Cardiac fibroblast (primary cell): ENCODE measurements at regions not wholly inside any gene's neighbourhood (a gene's known extent, or its start where the extent isn't known, plus 50 kb on each side); places are given as distances from the start of the nearest gene placed in this dataset.

ENCODE experiments used
- DNase-seq, 2 donors: peaks; one replicate each; pipeline versions ENCODE4 v3.0.0 to v3.0.0-alpha.2; 2010; ENCODE audit warnings: low read depth in 2 of 2
- H3K4me3 ChIP-seq, 2 donors: replicated peaks in 1 of 2; 1 replicate in 1 of 2; 2 replicates in 1 of 2; pipeline ENCODE4 v1.5.1; 2011; ENCODE audit warnings: low read depth in 2 of 2, low read length in 2 of 2, mild to moderate bottlenecking in 2 of 2, moderate library complexity in 1 of 2
- TF ChIP-seq, protein P1 (sequence below): IDR thresholded peaks from one replicate; pipeline ENCODE4 v1.5.1; 2011; ENCODE audit warnings: low read depth, mild to moderate bottlenecking, low read length, inconsistent platforms

- TF ChIP-seq, protein P1, sequence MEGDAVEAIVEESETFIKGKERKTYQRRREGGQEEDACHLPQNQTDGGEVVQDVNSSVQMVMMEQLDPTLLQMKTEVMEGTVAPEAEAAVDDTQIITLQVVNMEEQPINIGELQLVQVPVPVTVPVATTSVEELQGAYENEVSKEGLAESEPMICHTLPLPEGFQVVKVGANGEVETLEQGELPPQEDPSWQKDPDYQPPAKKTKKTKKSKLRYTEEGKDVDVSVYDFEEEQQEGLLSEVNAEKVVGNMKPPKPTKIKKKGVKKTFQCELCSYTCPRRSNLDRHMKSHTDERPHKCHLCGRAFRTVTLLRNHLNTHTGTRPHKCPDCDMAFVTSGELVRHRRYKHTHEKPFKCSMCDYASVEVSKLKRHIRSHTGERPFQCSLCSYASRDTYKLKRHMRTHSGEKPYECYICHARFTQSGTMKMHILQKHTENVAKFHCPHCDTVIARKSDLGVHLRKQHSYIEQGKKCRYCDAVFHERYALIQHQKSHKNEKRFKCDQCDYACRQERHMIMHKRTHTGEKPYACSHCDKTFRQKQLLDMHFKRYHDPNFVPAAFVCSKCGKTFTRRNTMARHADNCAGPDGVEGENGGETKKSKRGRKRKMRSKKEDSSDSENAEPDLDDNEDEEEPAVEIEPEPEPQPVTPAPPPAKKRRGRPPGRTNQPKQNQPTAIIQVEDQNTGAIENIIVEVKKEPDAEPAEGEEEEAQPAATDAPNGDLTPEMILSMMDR, result no peak
- H3K4me3 ChIP-seq, result no peak overlapping the region
- peak in 1 of 2 donors; percentile 18 for DNase-seq
Measured at GRCh38 chr13:107574517-107575210, 640.7 kb downstream of the LIG4 start.

DNA sequence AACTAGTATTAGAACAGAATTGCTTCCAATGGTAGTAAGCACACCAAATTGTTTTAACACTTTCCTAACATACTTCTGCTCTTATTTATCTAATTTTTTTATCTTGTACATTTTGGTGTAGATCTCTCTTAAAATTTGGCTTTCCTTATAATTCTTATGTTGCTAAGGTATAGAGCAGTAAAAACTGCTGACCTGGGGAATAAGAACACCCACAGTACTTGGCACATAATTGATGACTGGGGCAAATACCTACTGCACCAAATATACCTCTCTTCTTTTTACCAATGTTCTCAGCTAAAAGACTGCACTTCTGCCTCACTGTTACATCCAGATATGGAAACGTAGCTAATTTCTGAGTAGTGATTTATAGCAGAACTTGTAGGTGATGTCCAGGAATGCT, 642.2 kb downstream of the LIG4 start:
- H3K4me3 ChIP-seq, result no peak overlapping the region
- TF ChIP-seq, protein P1, result no peak
- DNase-seq, result no peak

GRCh38 chr13:107572156-107572555, 643.2 kb downstream of the LIG4 start:
- DNase-seq, result no peak
- H3K4me3 ChIP-seq, result no peak overlapping the region
- TF ChIP-seq, protein P1, result no peak

GRCh38 chr13:107568181-107568580, 647.2 kb downstream of the LIG4 start:
- DNase-seq, result no peak
- TF ChIP-seq, protein P1, result no peak
- no peak overlapping the region for H3K4me3 ChIP-seq

GRCh38 chr13:107563099-107563925, 652.0 kb downstream of the LIG4 start:
- H3K4me3 ChIP-seq, result no peak overlapping the region
- peak in 1 of 2 donors; percentile 10 for DNase-seq
- TF ChIP-seq, protein P1, result no peak

DNA sequence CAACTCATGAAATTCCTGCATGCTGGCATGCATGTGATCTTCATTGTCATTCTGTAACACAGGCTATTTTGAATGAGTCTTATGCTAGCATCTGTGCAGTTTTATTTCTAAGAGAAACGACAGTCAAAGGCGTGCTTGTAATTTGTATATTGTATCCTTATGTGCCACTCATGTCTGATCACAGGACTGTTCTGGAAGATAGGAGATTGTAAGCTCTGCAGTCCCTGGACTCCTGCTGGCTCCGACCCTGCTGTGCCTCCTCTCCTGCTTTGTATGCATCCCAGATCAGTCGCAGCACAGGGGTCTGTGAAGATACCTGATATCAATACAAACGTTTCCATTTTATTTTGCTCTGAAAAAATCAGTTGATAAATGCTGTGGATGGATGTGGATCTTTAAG, 653.1 kb downstream of the LIG4 start:
- no peak for DNase-seq
- TF ChIP-seq, protein P1, result no peak
- no peak overlapping the region for H3K4me3 ChIP-seq
